Glutamatergic neuron (in vitro differentiated cells): ENCODE measurements at regions not wholly inside any gene's neighbourhood (a gene's known extent, or its start where the extent isn't known, plus 50 kb on each side); places are given as distances from the start of the nearest gene placed in this dataset.
"Not testable (repeated sequence)": the region's sequence is repeated elsewhere in the genome, so short reads cannot be mapped to it uniquely, and the experiment has no call there.

Source experiments
- DNase-seq: peaks from one replicate; pipeline ENCODE4 v3.0.0; 2022
- H3K27ac Mint-ChIP-seq: one replicate; pipeline ENCODE4 v1.8.0; 2020; ENCODE audit warnings: mild to moderate bottlenecking, mixed read lengths, inconsistent platforms; ENCODE audit not compliant: unreplicated experiment
- H3K27me3 Mint-ChIP-seq: one replicate; pipeline ENCODE4 v1.8.0; 2020; ENCODE audit warnings: mild to moderate bottlenecking, moderate library complexity, mixed read lengths, inconsistent platforms; ENCODE audit not compliant: unreplicated experiment
- H3K36me3 Mint-ChIP-seq: one replicate; pipeline ENCODE4 v1.8.0; 2020; ENCODE audit warnings: mild to moderate bottlenecking, mixed read lengths, inconsistent platforms; ENCODE audit not compliant: unreplicated experiment
- H3K4me1 Mint-ChIP-seq: one replicate; pipeline ENCODE4 v1.8.0; 2020; ENCODE audit warnings: mild to moderate bottlenecking, low read depth, mixed read lengths, inconsistent platforms; ENCODE audit not compliant: unreplicated experiment
- H3K4me3 Mint-ChIP-seq: one replicate; pipeline ENCODE4 v1.8.0; 2020; ENCODE audit warnings: mild to moderate bottlenecking, mixed read lengths, inconsistent platforms; ENCODE audit not compliant: unreplicated experiment
- H3K9me3 Mint-ChIP-seq: one replicate; pipeline ENCODE4 v1.8.0; 2020; ENCODE audit warnings: mild to moderate bottlenecking, moderate library complexity, mixed read lengths, inconsistent platforms; ENCODE audit not compliant: unreplicated experiment
- TF ChIP-seq, protein P1 (sequence below): fragments of 200-600 bp; sonication (generic); IDR thresholded peaks from one replicate; pipeline ENCODE4 v1.5.0; 2021; ENCODE audit not compliant: partially characterized antibody, unreplicated experiment

DNA sequence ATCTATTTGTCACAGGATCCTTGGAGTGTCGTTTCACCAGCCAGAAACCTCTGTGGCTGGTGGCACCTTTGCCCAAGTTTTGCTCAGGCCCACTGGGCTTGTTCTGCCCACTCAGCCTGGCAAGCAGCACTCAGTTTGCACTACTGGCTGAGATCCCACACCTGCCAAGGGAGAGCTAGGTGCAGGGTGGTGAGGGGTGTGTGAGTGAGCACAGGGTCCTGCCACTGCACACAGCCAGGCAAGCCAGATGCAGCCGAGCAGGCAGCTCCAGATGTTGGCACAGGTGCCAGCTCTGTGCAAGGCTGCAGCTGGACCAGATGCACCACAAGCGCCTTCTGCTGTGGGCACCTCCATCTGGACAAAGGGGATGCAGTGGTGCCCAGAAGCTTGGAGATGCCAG lies 281.7 kb upstream of the UBE2E3 start:
- H3K36me3 Mint-ChIP-seq = no peaks in the 10 kb centered on the region
- H3K27me3 Mint-ChIP-seq = no peaks in the 10 kb centered on the region

DNA sequence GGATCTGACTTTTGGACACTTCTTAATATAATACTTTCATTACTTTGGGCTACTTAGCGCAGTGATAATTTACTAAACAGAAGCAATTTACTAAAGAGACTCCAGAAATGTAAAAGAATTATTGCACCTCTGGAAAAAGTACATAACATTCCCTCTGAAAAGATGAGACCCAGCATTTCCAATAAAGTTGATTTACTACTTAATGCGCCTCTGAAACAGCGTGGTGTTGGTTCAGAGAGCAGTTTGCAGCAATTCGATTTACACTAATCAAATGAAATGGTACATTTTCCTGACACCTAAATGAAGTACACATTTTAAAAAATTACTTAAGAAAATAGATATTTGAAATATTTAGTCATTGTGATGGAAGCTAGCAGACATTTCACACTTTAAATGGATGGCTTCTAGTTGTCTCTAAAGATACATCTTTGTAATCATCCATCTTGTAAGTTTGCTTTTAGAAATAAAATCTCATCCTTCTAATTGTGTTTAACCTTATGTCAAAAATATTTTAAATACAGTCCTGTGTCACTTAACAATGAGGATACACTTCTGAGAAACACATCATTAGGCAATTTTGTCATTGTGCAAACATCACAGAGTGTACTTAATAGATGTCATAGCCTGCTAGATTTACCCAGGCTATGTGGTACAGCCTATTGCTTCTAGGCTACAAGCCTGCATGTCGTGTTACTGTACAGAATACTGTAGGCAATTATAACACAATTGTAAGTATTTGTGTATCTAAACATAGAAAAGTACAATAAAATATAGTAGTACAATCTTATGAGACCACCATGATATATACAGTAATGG lies 284.6 kb upstream of the UBE2E3 start:
- DNase-seq = no peak
- no peaks in the 10 kb centered on the region for H3K36me3 Mint-ChIP-seq
- H3K27me3 Mint-ChIP-seq = no peaks in the 10 kb centered on the region
- H3K4me3 Mint-ChIP-seq = no peak overlapping the region
- no peak overlapping the region for H3K27ac Mint-ChIP-seq
- H3K4me1 Mint-ChIP-seq = no peaks in the 10 kb centered on the region
- no peaks in the 10 kb centered on the region for H3K9me3 Mint-ChIP-seq
- TF ChIP-seq, protein P1, sequence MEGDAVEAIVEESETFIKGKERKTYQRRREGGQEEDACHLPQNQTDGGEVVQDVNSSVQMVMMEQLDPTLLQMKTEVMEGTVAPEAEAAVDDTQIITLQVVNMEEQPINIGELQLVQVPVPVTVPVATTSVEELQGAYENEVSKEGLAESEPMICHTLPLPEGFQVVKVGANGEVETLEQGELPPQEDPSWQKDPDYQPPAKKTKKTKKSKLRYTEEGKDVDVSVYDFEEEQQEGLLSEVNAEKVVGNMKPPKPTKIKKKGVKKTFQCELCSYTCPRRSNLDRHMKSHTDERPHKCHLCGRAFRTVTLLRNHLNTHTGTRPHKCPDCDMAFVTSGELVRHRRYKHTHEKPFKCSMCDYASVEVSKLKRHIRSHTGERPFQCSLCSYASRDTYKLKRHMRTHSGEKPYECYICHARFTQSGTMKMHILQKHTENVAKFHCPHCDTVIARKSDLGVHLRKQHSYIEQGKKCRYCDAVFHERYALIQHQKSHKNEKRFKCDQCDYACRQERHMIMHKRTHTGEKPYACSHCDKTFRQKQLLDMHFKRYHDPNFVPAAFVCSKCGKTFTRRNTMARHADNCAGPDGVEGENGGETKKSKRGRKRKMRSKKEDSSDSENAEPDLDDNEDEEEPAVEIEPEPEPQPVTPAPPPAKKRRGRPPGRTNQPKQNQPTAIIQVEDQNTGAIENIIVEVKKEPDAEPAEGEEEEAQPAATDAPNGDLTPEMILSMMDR = no peak

More for the DNA sequence above, 281.7 kb upstream of the UBE2E3 start:
- no peak overlapping the region for H3K27ac Mint-ChIP-seq
- no peak overlapping the region for H3K4me3 Mint-ChIP-seq
- H3K9me3 Mint-ChIP-seq = no peaks in the 10 kb centered on the region
- TF ChIP-seq, protein P1 = no peak
- no peak for DNase-seq
- no peaks in the 10 kb centered on the region for H3K4me1 Mint-ChIP-seq

DNA sequence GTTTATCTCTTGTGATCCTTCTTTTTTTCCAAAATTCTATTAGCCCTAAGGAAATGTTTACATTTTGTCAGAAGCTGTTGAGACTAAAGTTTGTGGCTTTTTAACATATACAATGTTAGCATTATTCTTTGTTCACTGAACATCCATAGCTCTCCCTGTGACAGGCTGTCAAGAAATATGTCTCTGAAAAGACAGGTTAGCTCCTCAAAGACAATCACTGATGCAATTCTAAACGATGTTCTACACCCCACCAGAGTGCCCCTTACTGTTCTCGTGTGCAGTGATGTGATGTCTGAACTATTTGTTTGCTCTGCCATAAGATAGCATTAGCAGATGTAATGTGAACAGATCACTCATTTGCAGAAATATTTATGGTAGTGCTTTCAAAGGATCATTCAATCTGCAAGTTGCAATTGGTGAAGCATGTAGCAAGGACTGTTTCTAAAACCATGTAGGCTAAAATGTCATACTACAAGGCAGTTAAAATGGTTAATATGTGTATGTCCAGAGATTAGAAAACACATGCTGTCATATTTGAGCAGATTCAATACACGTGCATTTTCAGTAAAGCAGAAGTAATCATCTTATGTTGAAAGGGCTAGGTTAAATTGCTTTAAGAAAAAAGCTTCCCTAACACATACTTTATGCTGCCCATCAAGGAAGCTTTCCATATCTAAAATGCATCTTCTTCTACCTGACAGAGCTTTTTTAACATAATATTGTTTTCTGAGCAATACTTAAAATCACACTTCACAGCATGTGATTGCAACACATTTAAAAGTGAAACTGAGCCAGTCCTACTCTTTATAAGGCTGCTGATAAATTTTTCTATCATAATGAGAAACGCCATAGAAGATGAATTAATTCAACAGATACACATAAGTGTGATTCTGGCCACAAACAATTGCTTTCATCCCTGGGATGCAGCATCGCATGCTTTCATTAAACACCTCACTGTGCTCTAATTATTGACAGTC lies 285.7 kb upstream of the UBE2E3 start:
- DNase-seq = no peak
- Mint-ChIP-seq H3K4me1 (no peaks in the 10 kb centered on the region), H3K36me3 (no peaks in the 10 kb centered on the region), H3K4me3 (no peak overlapping the region), H3K27me3 (no peaks in the 10 kb centered on the region), H3K9me3 (no peaks in the 10 kb centered on the region), H3K27ac (no peak overlapping the region)
- TF ChIP-seq, protein P1 = no peak

DNA sequence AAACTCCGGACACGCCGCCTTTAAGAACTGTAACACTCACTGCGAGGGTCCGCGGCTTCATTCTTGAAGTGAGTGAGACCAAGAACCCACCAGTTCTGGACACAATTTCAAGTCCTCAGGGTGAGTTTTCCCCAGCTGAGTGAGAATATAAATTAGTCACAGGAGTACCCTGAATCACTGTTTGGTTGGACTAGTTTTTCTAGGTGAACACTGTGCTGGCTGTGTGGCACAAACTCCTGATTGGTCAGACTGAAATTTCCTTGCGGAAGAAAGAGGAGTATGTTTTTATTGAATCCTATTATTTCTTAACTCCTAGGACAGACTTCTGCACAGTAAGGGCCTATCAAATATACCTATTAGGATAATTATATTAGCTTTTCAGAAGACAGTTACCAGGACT lies 288.1 kb upstream of the UBE2E3 start:
- no peak for DNase-seq

DNA sequence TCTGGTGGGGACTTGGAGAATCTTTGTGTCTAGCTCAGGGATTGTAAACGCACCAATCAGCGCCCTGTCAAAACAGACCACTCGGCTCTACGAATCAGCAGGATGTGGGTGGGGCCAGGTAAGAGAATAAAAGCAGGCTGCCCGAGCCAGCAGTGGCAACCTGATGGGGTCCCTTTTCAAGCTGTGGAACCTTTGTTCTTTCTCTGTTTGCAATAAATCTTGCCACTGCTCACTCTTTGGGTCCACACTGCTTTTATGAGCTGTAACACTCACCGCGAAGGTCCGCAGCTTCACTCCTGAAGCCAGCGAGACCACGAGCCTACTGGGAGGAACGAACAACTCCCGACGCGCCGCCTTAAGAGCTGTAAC lies 288.6 kb upstream of the UBE2E3 start:
- H3K9me3 Mint-ChIP-seq, H3K27ac Mint-ChIP-seq, H3K27me3 Mint-ChIP-seq, DNase-seq, H3K36me3 Mint-ChIP-seq, H3K4me1 Mint-ChIP-seq, H3K4me3 Mint-ChIP-seq: not testable (repeated sequence)

More for the DNA sequence above, 288.1 kb upstream of the UBE2E3 start:
- Mint-ChIP-seq H3K36me3 (no peaks in the 10 kb centered on the region), H3K27ac (no peak overlapping the region), H3K4me1 (no peaks in the 10 kb centered on the region), H3K27me3 (no peaks in the 10 kb centered on the region), H3K4me3 (no peak overlapping the region), H3K9me3 (no peaks in the 10 kb centered on the region)
- TF ChIP-seq, protein P1 = no peak

DNA sequence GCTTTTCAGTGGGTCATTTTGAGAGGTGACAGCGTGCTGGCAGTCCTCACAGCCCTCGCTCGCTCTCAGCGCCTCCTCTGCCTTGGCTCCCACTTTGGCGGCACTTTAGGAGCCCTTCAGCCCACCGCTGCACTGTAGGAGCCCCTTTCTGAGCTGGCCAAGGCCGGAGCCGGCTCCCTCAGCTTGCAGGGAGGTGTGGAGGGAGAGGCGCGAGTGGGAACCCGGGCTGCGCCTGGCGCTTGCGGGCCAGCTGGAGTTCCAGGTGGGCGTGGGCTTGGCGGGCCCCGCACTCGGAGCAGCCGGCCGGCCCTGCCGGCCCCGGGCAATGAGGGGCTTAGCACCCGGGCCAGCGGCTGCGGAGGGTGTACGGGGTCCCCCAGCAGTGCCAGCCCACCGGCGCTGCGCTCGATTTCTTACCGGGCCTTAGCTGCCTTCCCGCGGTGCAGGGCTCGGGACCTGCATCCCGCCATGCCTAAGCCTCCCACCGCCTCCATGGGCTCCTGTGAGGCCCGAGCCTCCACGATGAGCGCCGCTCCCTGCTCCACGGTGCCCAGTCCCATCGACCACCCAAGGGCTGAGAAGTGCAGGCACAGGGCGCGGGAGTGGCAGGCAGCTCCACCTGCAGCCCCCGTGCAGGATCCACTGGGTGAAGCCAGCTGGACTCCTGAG lies 289.1 kb upstream of the UBE2E3 start:
- not testable (repeated sequence) for H3K27ac Mint-ChIP-seq, DNase-seq, H3K4me1 Mint-ChIP-seq, H3K9me3 Mint-ChIP-seq, H3K4me3 Mint-ChIP-seq, H3K36me3 Mint-ChIP-seq, H3K27me3 Mint-ChIP-seq
